B cell (primary cell): ENCODE measurements at regions not wholly inside any gene's neighbourhood (a gene's known extent, or its start where the extent isn't known, plus 50 kb on each side); places are given as distances from the start of the nearest gene placed in this dataset.

Experiments used
- ATAC-seq: fragments of 200-7000 bp; cut with Tn5 transposase; one replicate; pipeline ENCODE4 v1.10.0; 2021; ENCODE audit warnings: low read depth, mild to moderate bottlenecking, moderate number of reproducible peaks, moderate library complexity
- CTCF ChIA-PET: fragments of 350-600 bp; sonication (Branson Sonifier 250); formaldehyde crosslinking; loops from one replicate; lab custom pipeline; 2021; ENCODE audit warnings: antibody characterized with exemption, inconsistent platforms; lab: Charles Lee
- POLR2A ChIA-PET: fragments of 350-600 bp; sonication (Branson Sonifier 250); formaldehyde crosslinking; loops from one replicate; lab custom pipeline; 2021; ENCODE audit warnings: antibody characterized with exemption; lab: Charles Lee
- DNase-seq: peaks from one replicate; pipeline ENCODE4 v3.0.0; 2013
- H2AFZ ChIP-seq: 2 replicates; pipeline ENCODE4 v1.6.1; 2012; ENCODE audit warnings: mild to moderate bottlenecking, low read depth, low read length; ENCODE audit not compliant: insufficient read depth, poor library complexity, severe bottlenecking
- H3K27ac ChIP-seq, 2 donors: 1 replicate in 1 of 2; 2 replicates in 1 of 2; pipeline ENCODE4 v1.5.1; 2012 to 2013; ENCODE audit warnings: low read length in 2 of 2, mild to moderate bottlenecking in 2 of 2, moderate library complexity in 1 of 2
- H3K27me3 ChIP-seq, 4 experiments: fragments of 200-600 bp in 1 of 4; sonication (generic) in 1 of 4; replicated peaks in 1 of 4; 1 replicate in 2 of 4; 2 replicates in 2 of 4; pipeline versions ENCODE4 v1.6.1 to v1.7.0; 2013 to 2016; ENCODE audit warnings: low read length in 3 of 4, mild to moderate bottlenecking in 2 of 4, mixed read lengths in 1 of 4, moderate library complexity in 1 of 4; ENCODE audit not compliant: insufficient read depth in 4 of 4, control insufficient read depth in 3 of 4; ENCODE audit errors: control extremely low read depth in 1 of 4
- H3K36me3 ChIP-seq, 2 experiments: replicated peaks in 1 of 2; 1 replicate in 1 of 2; 2 replicates in 1 of 2; pipeline versions ENCODE4 v1.6.1 to v1.7.1; 2013; ENCODE audit warnings: low read length in 1 of 2; ENCODE audit not compliant: insufficient read depth in 2 of 2, control insufficient read depth in 1 of 2; ENCODE audit errors: control extremely low read depth in 1 of 2, extremely low read depth in 1 of 2
- H3K4me1 ChIP-seq, 2 donors: fragments of 200-600 bp in 1 of 2; sonication (generic) in 1 of 2; 1 replicate in 1 of 2; 2 replicates in 1 of 2; pipeline versions ENCODE4 v1.5.1 to v1.6.1; 2013 to 2017; ENCODE audit warnings: low read length in 2 of 2; ENCODE audit not compliant: control insufficient read depth in 2 of 2, insufficient read depth in 2 of 2
- H3K4me2 ChIP-seq: replicated peaks from 2 replicates; pipeline ENCODE3; 2012; ENCODE audit warnings: mild to moderate bottlenecking, low read depth, low read length; ENCODE audit not compliant: poor library complexity, severe bottlenecking
- H3K4me3 ChIP-seq, 5 experiments: fragments of 200-600 bp in 1 of 5; sonication (generic) in 1 of 5; 1 replicate in 3 of 5; 2 replicates in 2 of 5; pipeline versions ENCODE4 v1.5.1 to v1.7.0; 2011 to 2016; ENCODE audit warnings: low read length in 4 of 5, mild to moderate bottlenecking in 4 of 5, low read depth in 2 of 5, control low read depth in 1 of 5, moderate library complexity in 1 of 5; ENCODE audit not compliant: insufficient read depth in 1 of 5; ENCODE audit errors: control extremely low read depth in 1 of 5, extremely low read depth in 1 of 5
- H3K79me2 ChIP-seq: fragments of 200-600 bp; sonication (generic); one replicate; pipeline ENCODE4 v1.6.0; 2016; ENCODE audit warnings: low read length; ENCODE audit not compliant: control insufficient read depth, insufficient read depth
- H3K9ac ChIP-seq: fragments of 200-600 bp; sonication (generic); 2 replicates; pipeline ENCODE4 v1.6.1; 2017; ENCODE audit warnings: mild to moderate bottlenecking, low read length, moderate library complexity
- H3K9me3 ChIP-seq, 3 donors: one replicate each; pipeline versions ENCODE4 v1.6.1 to v1.7.1; 2013; ENCODE audit warnings: low read length in 2 of 3; ENCODE audit not compliant: control insufficient read depth in 2 of 3, insufficient read depth in 1 of 3; ENCODE audit errors: control extremely low read depth in 1 of 3
- H4K20me1 ChIP-seq: 2 replicates; pipeline ENCODE4 v1.6.0; 2012; ENCODE audit warnings: mild to moderate bottlenecking, low read length; ENCODE audit not compliant: insufficient read depth, control insufficient read depth, poor library complexity, severe bottlenecking
- H3K27ac Mint-ChIP-seq: one replicate; pipeline ENCODE4 v1.8.0; 2021; ENCODE audit warnings: mixed read lengths
- H3K27me3 Mint-ChIP-seq: one replicate; pipeline ENCODE4 v1.8.0; 2021; ENCODE audit warnings: mixed read lengths
- H3K4me1 Mint-ChIP-seq: one replicate; pipeline ENCODE4 v1.8.0; 2021; ENCODE audit warnings: mixed read lengths
- H3K4me3 Mint-ChIP-seq: one replicate; pipeline ENCODE4 v1.8.0; 2021; ENCODE audit warnings: mixed read lengths
- H3K9me3 Mint-ChIP-seq: one replicate; pipeline ENCODE4 v1.8.0; 2022; ENCODE audit warnings: mixed read lengths; ENCODE audit not compliant: insufficient read depth
- CTCF ChIP-seq: fragments of 200-600 bp; IDR thresholded peaks from one replicate; pipeline ENCODE4 v1.8.0; 2022; ENCODE audit warnings: antibody characterized with exemption, mild to moderate bottlenecking
- EZH2 ChIP-seq: IDR thresholded peaks from 2 replicates; pipeline ENCODE4 v1.6.1; 2012; ENCODE audit warnings: borderline replicate concordance, low read depth, mild to moderate bottlenecking, moderate library complexity, low read length; ENCODE audit not compliant: insufficient read depth, poor library complexity, severe bottlenecking
- WGBS: methylation state at CpG from one replicate; pipeline ENCODE4 v1.1.5; 2013; ENCODE audit warnings: missing lambda C conversion rate; ENCODE audit not compliant: insufficient coverage; 5-methylcytosine and 5-hydroxymethylcytosine counted together
- intact Hi-C: fragments of 100-400 bp; cut with micrococcal nuclease; formaldehyde crosslinking; loops from one replicate; pipeline ENCODE4 v1.10.0; 2022

GRCh38 chr20:40503119-40503518 is 185.9 kb downstream of the MAFB start:
- CTCF ChIA-PET: no interaction called here
- no peak for ATAC-seq
- intact Hi-C loops: no loop called here
- POLR2A ChIA-PET: interaction anchor here (0.6 kb wide), 1 partner anchor 812 kb away, joined by 3 read pairs; no protein-coding TSS in a partner anchor
- H3K9ac ChIP-seq: no peak overlapping the region
- no peaks in the 10 kb centered on the region for H4K20me1 ChIP-seq
- no peaks in the 10 kb centered on the region for H3K27me3 Mint-ChIP-seq
- WGBS: 88% methylated on average over 3 of the region's 3 CpGs
- no peak for TF ChIP-seq CTCF
- no peak for TF ChIP-seq EZH2
- no peak overlapping the region for H3K27ac ChIP-seq
- no peak overlapping the region for H3K27ac Mint-ChIP-seq
- H3K9me3 Mint-ChIP-seq: peaks cover 3% of the 10 kb centered on the region
- H3K36me3 ChIP-seq: no peaks in the 10 kb centered on the region
- H3K9me3 ChIP-seq: no peaks in the 10 kb centered on the region
- no peaks in the 10 kb centered on the region for H3K79me2 ChIP-seq
- no peak overlapping the region for H3K4me3 ChIP-seq
- no peaks in the 10 kb centered on the region for H3K4me1 Mint-ChIP-seq
- H3K4me1 ChIP-seq: no peaks in the 10 kb centered on the region
- H3K4me2 ChIP-seq: no peak overlapping the region
- DNase-seq: no peak
- no peaks in the 10 kb centered on the region for H3K27me3 ChIP-seq
- no peak overlapping the region for H2AFZ ChIP-seq
- H3K4me3 Mint-ChIP-seq: no peak overlapping the region

- Mint-ChIP-seq H3K9me3 (peaks cover 3% of the 10 kb centered on the region), H3K27me3 (no peaks in the 10 kb centered on the region), H3K4me1 (no peaks in the 10 kb centered on the region), H3K4me3 (no peak overlapping the region), H3K27ac (no peak overlapping the region)
- intact Hi-C loops: no loop called here
- Histone ChIP-seq H3K9me3 (no peaks in the 10 kb centered on the region), H3K9ac (no peak overlapping the region), H4K20me1 (no peaks in the 10 kb centered on the region), H3K79me2 (no peaks in the 10 kb centered on the region), H3K36me3 (no peaks in the 10 kb centered on the region), H3K4me3 (no peak overlapping the region), H3K27ac (no peak overlapping the region), H3K4me2 (no peak overlapping the region), H2AFZ (no peak overlapping the region), H3K4me1 (no peaks in the 10 kb centered on the region), H3K27me3 (no peaks in the 10 kb centered on the region)
- 98% methylated on average over 7 of the region's 8 CpGs for WGBS
- TF ChIP-seq EZH2 (no peak), CTCF (no peak)
- ChIA-PET POLR2A (no interaction called here), CTCF (no interaction called here)
- no peak for ATAC-seq
- DNase-seq: no peak
These were observed 186.5 kb downstream of the MAFB start for GRCh38 chr20:40502576-40502975.
